Prostate gland (tissue), 2 donors: ENCODE measurements at regions not wholly inside any gene's neighbourhood (a gene's known extent, or its start where the extent isn't known, plus 50 kb on each side); places are given as distances from the start of the nearest gene placed in this dataset.

Source experiments
- CTCF ChIP-seq, 4 experiments: fragments of 200-600 bp in 2 of 4; fragments of 450-650 bp in 2 of 4; sonication (generic) in 2 of 4; IDR thresholded peaks; 1 replicate in 3 of 4; 2 replicates in 1 of 4; pipeline ENCODE4 v1.5.1; 2016 to 2019; ENCODE audit warnings: antibody characterized with exemption in 4 of 4, mild to moderate bottlenecking in 2 of 4, moderate library complexity in 2 of 4
- POLR2A ChIP-seq: fragments of 450-650 bp; IDR thresholded peaks from one replicate; pipeline ENCODE4 v1.6.1; 2016; ENCODE audit warnings: antibody characterized with exemption, mild to moderate bottlenecking
- POLR2AphosphoS5 ChIP-seq: sonication (generic); formaldehyde crosslinking; IDR thresholded peaks from one replicate; pipeline ENCODE4 v1.6.1; 2017; ENCODE audit warnings: antibody characterized with exemption

DNA sequence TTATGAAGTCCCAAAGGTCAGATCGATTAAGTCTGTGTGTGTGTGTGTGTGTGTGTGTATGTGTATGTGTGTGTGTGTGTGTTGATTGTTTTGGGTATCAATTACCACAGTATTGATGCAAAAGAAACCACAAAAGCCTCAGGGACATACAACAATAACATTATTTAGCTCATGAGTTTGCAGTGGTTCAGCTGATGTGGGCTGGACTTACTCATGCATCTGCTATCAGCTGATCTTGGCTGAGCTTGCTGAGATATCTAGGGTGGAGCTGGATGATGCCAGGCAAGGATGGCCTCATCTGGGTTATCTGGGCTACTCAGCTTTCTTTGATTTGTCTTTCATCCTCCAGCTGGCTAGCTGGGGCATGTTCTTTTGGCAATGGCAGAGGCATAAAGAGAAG is 82.4 kb upstream of the PRR23C start:
- TF ChIP-seq CTCF (IDR thresholded peaks at IDR 0.05) (no peak), POLR2A (no peak), POLR2AphosphoS5 (no peak)
